CD4-positive, alpha-beta T cell treated with Interleukin-17A for 4 hours (primary cell): ENCODE measurements at regions not wholly inside any gene's neighbourhood (a gene's known extent, or its start where the extent isn't known, plus 50 kb on each side); places are given as distances from the start of the nearest gene placed in this dataset.

Source experiments
- DNase-seq: peaks from one replicate; pipeline ENCODE4 v3.0.0-alpha.2; 2020; ENCODE audit warnings: mixed read lengths

GRCh38 chrX:131910586-131910985, 112.5 kb upstream of the STK26 start:
- no peak for DNase-seq

DNA sequence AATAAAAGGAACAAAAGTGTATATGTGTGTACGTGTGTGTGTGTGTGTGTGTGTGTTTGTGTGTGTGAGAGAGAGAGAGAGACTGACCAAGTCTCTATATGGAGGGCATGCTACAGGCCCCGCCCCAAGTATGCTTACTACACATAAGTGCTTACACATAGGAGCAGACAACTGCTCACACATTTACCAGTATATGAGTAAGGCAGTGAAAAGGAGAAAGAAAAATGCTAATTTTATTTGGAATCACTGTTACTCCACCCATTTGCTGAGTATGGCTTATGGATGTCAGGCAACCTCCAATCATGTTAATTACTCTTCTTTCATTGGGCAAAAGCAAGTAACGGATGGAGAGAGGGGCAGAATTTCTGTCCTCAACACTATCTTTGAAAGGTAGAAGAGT, 107.6 kb upstream of the STK26 start:
- no peak for DNase-seq

DNA sequence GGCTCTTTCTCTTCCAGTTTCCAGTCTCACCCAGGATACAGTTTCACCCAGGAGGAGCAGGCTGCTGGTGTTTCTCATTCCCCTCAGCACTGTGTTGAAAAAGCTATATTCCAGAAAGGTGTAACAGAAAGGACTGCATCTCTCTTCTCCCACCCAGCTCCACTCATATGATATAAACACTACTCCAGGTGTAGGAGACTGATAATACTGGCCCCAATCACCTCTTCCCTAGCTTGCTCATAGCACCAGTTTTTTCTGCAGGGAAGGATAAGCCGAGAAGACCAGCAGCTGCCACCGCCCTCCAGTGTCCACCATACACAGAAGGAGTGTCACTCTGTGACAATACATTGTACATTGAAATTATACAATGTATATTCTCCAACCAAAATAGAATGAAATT, 105.5 kb upstream of the STK26 start:
- DNase-seq: no peak

DNA sequence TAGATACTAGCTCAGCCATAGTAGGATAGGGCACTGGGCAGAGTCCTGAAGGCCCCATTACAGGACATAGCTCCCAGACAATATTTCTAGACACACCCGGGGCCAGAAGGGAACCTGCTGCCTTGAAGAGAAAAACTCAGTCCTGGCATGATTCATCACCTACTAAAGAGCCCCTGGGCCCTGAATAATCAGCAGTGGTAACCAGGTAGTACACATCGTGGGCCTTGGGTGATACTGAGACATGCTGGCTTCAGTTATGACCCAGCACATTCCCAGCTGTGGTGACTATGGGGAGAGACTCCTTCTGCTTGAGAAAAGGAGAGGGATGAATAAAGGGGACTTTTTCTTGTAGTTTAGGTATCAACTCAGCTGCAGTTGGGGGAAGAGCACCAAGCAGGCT, 104.3 kb upstream of the STK26 start:
- DNase-seq: no peak

DNA sequence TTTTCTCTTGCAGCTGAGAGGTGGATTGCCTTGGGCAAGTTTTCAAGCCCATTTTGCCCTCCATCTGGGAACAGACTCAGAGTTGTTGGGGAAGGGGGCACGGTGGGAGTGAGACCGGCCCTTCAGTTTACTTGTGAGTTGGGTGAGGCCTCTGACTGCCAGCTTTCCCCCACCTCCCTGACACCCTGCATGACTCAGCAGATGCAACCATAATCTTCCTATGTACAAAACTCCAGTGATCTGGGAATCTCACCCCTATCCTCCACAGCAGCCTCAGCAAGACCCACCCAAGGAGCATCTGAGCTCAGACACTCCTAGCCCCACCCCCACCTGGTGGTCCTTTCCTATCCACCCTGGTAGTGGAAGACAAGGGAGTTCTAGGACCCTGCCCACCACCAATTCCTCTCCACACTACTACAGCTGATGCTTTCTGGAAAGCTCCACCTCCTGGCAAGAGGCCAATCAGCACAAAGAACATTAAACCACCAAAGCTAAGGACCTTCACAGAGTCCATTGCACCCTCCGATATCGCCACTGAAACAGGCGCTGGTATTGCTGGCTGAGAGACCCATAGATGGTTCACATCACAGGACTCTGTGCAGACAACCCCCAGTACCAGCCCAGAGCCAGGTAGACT, 99.4 kb upstream of the STK26 start:
- no peak for DNase-seq

DNA sequence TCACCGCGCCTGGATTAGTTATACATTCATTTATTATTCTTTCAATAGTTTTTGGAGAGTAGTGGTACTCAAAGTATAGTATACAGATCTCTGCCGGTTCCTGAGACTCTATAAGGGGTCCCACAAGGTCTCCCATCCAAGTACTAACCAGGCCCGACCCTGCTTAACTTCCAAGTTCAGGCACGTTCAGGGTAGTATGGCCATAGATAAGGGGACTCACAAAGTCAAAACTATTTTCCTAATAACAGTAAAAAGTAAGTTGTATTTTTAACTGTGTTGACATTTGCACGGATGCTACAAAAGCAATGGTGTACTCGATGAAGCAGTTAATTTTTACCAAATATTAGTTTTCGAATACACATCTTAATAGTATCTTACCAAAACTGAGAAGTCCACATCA, 84.4 kb upstream of the STK26 start:
- DNase-seq: no peak

DNA sequence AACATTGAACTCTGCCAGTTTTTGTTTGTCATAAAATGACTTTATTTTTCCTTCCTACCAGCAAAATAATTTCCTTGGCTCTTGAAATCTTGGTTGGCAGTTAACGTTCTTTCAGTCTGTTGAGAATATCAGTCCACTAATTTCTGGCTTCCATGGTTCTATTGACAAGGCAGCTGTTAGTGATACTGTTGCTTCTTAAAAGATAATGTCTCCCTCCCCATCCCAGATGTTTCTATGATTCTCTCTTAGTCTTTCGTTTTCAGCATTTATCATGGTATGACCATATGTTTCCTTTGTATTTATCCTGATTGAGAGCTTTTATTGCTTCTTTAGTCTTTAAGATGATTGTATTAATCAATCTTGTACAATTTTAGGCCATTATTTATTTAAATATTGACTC, 81.1 kb upstream of the STK26 start:
- DNase-seq: no peak

GRCh38 chrX:131944936-131945902, 77.9 kb upstream of the STK26 start:
- DNase-seq: no peak

DNA sequence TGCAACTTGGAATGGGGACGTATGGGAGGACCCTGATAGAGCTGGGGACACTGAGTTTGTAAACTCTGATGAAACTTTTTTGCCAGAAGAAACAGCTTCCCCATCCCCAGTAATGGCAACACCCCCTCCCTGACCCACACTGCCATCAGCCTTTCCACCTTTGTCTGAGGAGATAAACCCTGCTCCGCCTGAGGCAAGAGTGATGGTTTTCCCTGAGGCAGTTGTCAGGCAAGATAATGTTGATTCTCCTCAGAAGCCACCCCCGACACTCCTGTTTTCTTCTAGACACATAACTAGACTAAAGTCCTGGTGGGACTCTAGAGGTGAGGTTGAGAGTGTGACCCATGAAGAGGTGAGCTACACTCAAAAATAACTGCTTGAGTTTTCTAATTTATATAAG, 71.9 kb upstream of the STK26 start:
- DNase-seq: no peak

DNA sequence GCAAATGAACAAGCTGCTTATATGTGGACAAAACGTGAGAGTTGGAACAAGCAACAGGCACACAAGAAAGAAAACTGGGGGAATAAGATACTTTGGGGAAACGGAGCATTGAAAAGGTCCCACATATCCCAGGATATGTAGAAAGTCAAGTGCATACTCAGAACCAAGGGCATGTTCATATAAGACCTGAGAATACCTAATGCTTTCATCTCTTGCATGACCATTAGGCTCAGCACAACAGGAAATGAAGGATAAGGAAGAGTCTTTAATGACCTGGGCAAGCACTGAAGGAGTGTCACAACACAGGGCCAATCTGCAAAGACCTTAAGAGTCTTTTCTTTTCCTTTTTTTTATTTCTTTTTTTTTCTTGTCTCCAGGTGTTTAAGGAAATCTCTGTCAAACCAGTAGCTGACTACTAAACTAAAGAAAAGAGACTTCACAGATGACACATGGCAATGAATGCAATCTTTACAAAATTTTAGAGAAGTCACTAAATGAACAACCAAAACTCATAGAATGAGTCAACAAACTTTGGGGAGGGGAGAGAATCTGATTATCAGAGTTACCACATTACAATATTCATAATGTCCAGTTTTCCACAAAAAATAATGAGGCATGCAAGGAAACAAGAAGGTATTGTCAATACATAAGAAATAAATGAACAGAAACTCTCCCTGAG, 67.9 kb upstream of the STK26 start:
- no peak for DNase-seq

DNA sequence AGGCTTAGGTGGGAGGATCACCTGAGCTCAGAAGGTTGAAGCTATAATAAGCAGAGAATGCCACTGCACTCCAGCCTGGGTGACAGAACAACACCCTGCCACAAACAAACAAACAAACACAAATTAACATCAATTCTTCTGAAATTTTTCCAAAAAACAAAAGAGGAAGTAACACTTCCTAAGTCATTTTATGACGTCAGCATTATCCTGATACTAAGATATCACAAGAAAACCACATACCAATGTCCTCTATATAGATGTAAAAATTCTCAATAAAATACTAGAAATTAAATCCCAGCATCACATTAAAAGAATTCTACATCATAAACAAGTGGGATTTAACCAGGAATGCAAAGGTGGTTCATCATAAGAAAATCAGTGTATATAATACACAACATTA, 64.4 kb upstream of the STK26 start:
- DNase-seq: no peak

GRCh38 chrX:131970347-131970746, 52.8 kb upstream of the STK26 start:
- no peak for DNase-seq
